HG02588 (cell line): ENCODE measurements at regions not wholly inside any gene's neighbourhood (a gene's known extent, or its start where the extent isn't known, plus 50 kb on each side); places are given as distances from the start of the nearest gene placed in this dataset.

Source experiments
- ATAC-seq: cut with Tn5 transposase; IDR thresholded peaks from one replicate; pipeline ENCODE4 v1.9.1; 2021; ENCODE audit warnings: mild to moderate bottlenecking, moderate library complexity; ENCODE audit not compliant: unreplicated experiment

GRCh38 chr12:78764913-78765312 lies 99.7 kb upstream of the SYT1 start:
- no peak for ATAC-seq

- ATAC-seq = no peak
Observed at GRCh38 chr12:78767264-78767981, 97.2 kb upstream of the SYT1 start.

GRCh38 chr12:78778339-78778738 lies 86.2 kb upstream of the SYT1 start:
- ATAC-seq = no peak

- ATAC-seq = no peak
Observed at GRCh38 chr12:78787576-78787975, 77.0 kb upstream of the SYT1 start.

- no peak for ATAC-seq
Observed at GRCh38 chr12:78790148-78790547, 74.4 kb upstream of the SYT1 start.

- no peak for ATAC-seq
Observed at GRCh38 chr12:78792052-78792698, 72.4 kb upstream of the SYT1 start.

- ATAC-seq = no peak
Observed at GRCh38 chr12:78793491-78793890, 71.1 kb upstream of the SYT1 start.

- ATAC-seq = no peak
Observed at GRCh38 chr12:78793982-78794381, 70.6 kb upstream of the SYT1 start.

- ATAC-seq = no peak
Observed at GRCh38 chr12:78795934-78796445, 68.6 kb upstream of the SYT1 start.

GRCh38 chr12:78797196-78797931 lies 67.2 kb upstream of the SYT1 start:
- ATAC-seq = no peak

- ATAC-seq = no peak
Observed at GRCh38 chr12:78799649-78800048, 64.9 kb upstream of the SYT1 start.

GRCh38 chr12:78802593-78802992 lies 62.0 kb upstream of the SYT1 start:
- no peak for ATAC-seq

- ATAC-seq = no peak
Observed at GRCh38 chr12:78804262-78804661, 60.3 kb upstream of the SYT1 start.
